Activated T-cell treated with anti-CD3 and anti-CD28 coated beads for 48 hours (primary cell): ENCODE measurements at regions not wholly inside any gene's neighbourhood (a gene's known extent, or its start where the extent isn't known, plus 50 kb on each side); places are given as distances from the start of the nearest gene placed in this dataset.
"Not testable (repeated sequence)": the region's sequence is repeated elsewhere in the genome, so short reads cannot be mapped to it uniquely, and the experiment has no call there.

Source experiments
- DNase-seq: peaks from one replicate; pipeline ENCODE4 v3.0.0-alpha.2; 2020; ENCODE audit warnings: low read depth

GRCh38 chr20:4465855-4466545, 216.9 kb upstream of the ADRA1D start:
- no peak for DNase-seq

- DNase-seq, result no peak
Measured at GRCh38 chr20:4465212-4465611, 216.1 kb upstream of the ADRA1D start.

DNA sequence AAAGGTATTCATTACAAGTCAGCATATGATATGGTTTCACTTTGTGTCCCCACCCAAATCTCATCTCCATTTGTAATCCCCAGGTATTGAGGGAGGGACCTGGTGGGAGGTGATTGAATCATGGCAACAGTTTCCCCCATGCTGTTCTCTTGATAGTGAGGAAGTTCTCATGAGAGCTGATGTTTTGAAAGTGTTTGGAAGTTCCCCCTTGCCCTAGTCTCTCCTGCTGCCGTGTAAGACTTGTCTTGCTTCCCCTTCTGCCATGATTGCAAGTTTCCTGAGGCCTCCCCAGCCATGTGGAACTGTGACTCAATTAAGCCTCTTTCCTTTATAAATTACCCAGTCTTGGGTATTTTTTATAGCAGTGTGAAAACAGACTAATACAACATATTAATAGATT, 213.7 kb upstream of the ADRA1D start:
- not testable (repeated sequence) for DNase-seq

DNA sequence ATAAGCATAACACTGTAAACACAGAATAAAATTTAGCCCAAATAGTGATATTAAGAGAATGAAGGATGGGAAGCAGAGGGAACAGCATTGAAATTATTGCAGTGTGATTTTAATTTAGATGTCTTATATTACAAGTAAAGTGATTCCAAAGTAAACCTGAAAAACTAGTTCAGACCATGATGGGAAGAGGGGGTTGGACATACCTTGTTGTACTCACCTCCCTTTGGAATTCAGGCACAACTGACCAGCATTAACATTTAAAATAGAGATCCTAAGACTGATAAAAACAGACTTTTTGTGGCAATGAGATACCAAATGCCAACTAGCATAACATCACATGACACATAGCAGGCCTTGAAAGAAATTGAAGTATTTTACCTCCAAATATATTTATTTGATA, 210.0 kb upstream of the ADRA1D start:
- no peak for DNase-seq

DNA sequence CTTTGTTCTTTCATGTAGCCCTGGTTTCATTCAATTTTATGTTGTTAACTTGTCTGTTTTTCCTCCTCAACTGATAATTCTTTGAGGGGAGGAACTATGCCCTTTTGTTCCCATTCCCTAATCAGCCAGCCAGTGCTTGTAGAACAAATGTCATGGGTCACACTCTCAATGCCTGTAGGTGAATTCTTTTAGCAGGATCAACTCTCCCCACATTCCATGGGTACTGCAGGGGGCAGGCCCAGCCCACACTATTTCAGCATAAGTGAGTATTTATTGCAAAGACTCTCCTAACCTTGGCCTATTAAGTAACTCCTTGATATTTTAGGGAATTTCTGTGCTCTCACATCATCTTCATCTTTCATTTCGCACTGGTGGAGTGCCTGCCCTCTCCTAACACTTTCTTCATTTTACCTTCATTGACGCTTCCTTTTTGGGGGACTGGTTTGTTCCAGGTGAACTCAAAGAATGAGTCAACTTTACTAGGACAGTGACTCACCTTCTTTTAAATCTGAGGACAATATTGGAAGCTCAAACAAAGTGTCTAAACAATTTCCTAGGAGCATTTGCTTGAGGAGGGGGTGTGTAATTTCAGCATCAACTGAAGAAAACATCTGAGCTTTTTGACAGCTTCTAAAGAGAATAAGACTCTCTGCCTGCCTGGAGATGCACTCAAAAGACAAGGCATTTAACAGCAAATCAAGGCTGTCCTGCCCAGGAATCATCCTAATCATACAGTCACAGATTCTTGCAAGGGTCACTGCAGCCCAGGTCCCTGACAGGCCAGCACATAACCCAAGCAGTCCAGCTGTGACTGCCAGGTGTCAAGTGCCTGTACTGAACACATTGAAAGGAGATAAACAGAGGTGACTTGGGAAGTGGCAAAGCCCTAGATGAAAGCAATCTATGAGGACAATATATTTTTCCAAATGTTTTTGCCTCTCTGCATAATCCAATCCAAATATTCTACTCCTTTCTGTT, 208.8 kb upstream of the ADRA1D start:
- no peak for DNase-seq

DNA sequence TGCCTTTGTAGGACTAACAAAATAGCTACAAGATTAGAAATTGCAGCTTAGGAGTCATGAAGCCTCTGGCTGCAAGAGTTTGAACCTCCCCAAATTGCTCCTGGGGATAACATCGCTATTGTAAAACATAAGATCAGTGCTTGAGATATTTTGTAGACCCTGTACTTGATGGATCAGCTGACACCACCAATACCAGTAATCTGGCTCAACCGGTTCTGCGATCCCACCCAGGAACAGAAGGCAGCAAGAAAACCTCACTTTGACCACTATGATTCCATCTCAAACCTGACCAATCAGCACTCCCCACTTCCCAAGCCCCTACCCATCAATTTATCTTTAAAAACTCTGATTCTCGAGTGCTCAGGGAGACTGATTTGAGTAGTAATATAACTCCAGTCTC, 206.9 kb upstream of the ADRA1D start:
- no peak for DNase-seq

- DNase-seq, result no peak
Measured at GRCh38 chr20:4455301-4455701, 206.2 kb upstream of the ADRA1D start.

DNA sequence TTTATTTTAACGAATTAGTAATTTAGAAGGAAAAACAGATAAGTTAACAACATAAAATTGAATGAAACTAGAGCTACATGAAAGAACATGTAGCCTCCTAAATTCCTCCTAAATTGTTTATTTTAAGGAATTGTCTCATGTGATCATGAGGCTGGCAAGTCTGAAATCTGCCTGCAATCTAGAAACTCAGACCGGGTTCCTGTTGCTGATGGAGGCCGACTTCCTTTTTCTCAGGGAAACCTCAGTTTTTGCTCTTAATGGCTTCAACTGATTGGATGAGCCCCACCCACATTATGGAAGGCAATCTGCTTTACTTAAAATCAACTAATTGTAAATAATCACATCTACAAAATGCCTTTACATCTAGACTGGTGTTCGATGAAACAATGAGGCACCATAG, 205.0 kb upstream of the ADRA1D start:
- no peak for DNase-seq

GRCh38 chr20:4453359-4453758, 204.3 kb upstream of the ADRA1D start:
- DNase-seq, result no peak

DNA sequence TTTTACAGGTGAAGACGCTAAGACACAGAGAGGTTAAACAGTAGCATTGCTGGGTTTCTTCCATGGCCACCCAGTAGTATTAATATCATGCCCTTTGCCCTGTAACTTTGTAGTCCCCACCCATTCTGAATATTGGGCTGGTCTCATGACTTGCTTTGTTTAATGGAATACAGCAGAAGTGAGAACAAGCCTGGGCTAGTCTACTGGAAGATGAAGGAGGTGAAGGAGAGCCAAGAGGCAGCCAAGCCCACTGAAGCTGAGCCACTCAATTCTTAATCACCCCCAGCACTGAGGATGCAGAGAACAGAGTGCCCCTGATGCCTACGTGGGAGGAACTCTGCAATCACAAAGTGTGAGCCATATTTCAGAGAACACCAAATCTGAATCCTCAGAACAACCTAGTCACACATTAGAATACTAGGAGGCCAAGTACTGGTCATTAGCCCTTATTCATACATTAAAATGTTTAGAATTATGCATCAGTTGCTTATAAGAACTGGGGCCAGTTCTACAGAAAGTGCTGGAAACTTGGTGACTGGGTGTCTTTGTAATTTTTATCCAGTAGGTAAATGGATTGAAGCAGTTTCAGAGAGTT, 202.5 kb upstream of the ADRA1D start:
- no peak for DNase-seq

- DNase-seq, result no peak
Measured at GRCh38 chr20:4449957-4450715, 201.0 kb upstream of the ADRA1D start.

GRCh38 chr20:4445784-4446183, 196.7 kb upstream of the ADRA1D start:
- DNase-seq, result no peak

DNA sequence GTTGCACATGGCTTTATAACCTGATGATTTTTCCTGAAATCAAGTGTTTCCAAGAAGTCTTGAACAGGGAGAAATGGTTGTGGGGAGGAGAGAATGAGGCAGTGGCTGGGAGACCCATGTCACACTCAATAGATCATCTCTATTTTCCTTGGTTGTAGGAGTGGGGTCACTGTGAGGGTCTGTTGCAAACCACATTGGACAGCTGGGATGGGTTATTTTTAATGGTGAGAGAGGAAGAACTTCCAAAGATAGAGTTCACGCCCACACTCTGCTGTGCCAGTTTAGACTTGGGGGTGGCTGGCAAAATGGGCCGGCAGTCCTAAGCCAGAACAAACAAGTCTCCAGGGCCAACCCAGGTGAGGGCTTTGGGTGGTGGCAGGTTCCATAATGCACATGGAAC, 196.2 kb upstream of the ADRA1D start:
- DNase-seq, result no peak

DNA sequence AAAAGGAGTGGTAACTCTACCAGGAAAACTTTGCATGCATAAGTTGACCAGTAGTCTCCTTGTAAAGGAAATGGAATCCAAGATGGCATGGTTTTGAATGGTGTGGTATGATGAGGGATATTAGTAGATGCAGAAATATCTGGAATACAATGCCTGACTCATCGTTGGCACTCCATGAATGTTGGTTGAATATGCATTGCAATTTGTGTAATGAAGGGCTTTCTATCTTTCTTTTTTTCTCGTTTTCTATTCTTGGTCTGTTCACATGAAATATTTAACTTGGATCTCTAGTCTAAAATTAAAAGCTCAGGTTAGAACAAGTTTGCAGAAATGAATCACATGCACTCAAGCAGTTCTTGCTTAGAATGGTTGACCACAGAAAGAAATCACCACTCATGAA, 195.3 kb upstream of the ADRA1D start:
- no peak for DNase-seq

GRCh38 chr20:4443016-4443415, 193.9 kb upstream of the ADRA1D start:
- no peak for DNase-seq

DNA sequence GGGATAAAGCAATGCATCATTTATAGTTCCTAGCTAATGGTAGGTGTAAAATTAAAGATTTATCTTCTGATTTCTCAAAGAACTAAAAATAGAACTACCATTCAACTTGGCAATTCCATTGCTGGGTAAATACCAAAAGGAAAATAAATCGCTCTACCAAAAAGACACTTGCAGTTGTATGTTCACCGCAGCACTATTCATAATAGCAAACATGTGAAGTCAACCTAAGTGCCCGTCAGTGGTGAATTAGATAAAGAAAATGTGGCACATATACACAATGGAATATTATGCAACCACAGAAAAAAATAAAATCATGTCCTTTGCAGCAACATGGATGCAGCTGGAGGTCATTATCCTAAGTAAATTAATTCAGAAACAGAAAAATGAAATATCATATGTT, 192.8 kb upstream of the ADRA1D start:
- no peak for DNase-seq

DNA sequence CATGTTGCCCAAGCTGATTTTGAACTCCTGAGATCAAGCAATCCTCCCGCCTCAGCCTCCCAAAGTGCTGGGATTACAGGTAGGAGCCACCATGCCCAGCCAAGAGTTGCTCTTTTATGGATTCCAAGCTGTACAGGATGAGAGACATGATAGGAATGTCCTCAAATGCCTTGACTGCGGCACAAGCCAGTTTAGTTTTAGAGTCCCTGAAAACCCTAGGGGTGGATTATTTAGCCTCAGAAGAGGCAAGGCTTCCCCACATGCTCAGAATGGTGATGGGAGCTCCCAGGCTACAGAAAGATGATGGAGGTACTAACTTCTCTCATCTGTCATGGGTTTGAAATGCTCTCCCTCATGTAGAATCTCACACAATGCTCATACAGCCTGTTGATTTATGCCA, 192.1 kb upstream of the ADRA1D start:
- no peak for DNase-seq

GRCh38 chr20:4439461-4439860, 190.4 kb upstream of the ADRA1D start:
- no peak for DNase-seq

DNA sequence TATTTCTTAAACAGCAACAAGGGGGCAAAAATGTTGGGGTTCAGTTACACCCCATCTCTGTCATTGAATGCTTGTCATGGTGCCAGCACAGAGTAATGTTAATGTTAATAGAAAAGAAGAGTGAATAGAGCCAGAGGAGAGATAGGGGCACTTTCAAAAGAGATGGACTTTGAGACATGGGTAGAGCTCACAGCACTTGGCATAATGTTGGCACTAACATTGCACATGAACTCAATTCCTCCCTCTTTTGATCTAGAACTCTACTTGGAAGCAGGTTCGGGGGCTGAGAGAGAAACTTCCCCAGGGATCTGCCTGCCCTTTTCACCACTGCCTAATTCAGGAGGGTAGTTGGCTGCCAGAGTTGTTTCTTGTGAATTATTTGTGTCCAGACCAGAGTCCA, 188.0 kb upstream of the ADRA1D start:
- DNase-seq, result no peak

- DNase-seq, result no peak
Measured at GRCh38 chr20:4435671-4436455, 186.8 kb upstream of the ADRA1D start.

GRCh38 chr20:4435225-4435624, 186.1 kb upstream of the ADRA1D start:
- no peak for DNase-seq
